Common myeloid progenitor, CD34-positive (primary cell): ENCODE measurements at regions not wholly inside any gene's neighbourhood (a gene's known extent, or its start where the extent isn't known, plus 50 kb on each side); places are given as distances from the start of the nearest gene placed in this dataset.

Source experiments
- CTCF ChIA-PET: fragments of 350-600 bp; sonication (Branson Sonifier 250); formaldehyde crosslinking; loops from one replicate; lab custom pipeline; 2021; ENCODE audit warnings: antibody characterized with exemption; lab: Charles Lee
- POLR2A ChIA-PET: fragments of 350-600 bp; sonication (Branson Sonifier 250); formaldehyde crosslinking; loops from one replicate; lab custom pipeline; 2021; ENCODE audit warnings: antibody characterized with exemption; lab: Charles Lee
- DNase-seq, 3 donors: peaks; one replicate each; pipeline versions ENCODE4 v3.0.0 to v3.0.0-alpha.2; 2013
- H3K27ac ChIP-seq, 2 experiments: 1 replicate in 1 of 2; 2 replicates in 1 of 2; pipeline ENCODE4 v1.7.0; 2013; ENCODE audit warnings: inconsistent platforms in 2 of 2, low read length in 2 of 2, mild to moderate bottlenecking in 2 of 2, low read depth in 1 of 2, moderate library complexity in 1 of 2; ENCODE audit not compliant: severe bottlenecking in 2 of 2, insufficient read depth in 1 of 2, poor library complexity in 1 of 2
- H3K27me3 ChIP-seq, 5 experiments: replicated peaks in 2 of 5; 1 replicate in 3 of 5; 2 replicates in 2 of 5; pipeline versions ENCODE4 v1.6.1 to v1.7.0; 2013; ENCODE audit warnings: low read length in 4 of 5, mild to moderate bottlenecking in 2 of 5, moderate library complexity in 2 of 5, inconsistent platforms in 1 of 5; ENCODE audit not compliant: insufficient read depth in 5 of 5, control insufficient read depth in 4 of 5
- H3K36me3 ChIP-seq, 4 experiments: 1 replicate in 2 of 4; 2 replicates in 2 of 4; pipeline versions ENCODE4 v1.6.1 to v1.7.0; 2013; ENCODE audit warnings: low read length in 3 of 4, control low read depth in 1 of 4, mild to moderate bottlenecking in 1 of 4; ENCODE audit not compliant: control insufficient read depth in 4 of 4, insufficient read depth in 4 of 4
- H3K4me1 ChIP-seq, 4 experiments: 1 replicate in 3 of 4; 2 replicates in 1 of 4; pipeline versions ENCODE4 v1.6.1 to v1.7.1; 2013; ENCODE audit warnings: low read length in 3 of 4, mild to moderate bottlenecking in 3 of 4, control low read depth in 1 of 4, inconsistent platforms in 1 of 4, moderate library complexity in 1 of 4; ENCODE audit not compliant: control insufficient read depth in 4 of 4, insufficient read depth in 4 of 4; ENCODE audit errors: control extremely low read depth in 1 of 4
- H3K4me3 ChIP-seq, 7 experiments: 1 replicate in 4 of 7; 2 replicates in 3 of 7; pipeline versions ENCODE4 v1.5.1 to v1.7.0; 2013; ENCODE audit warnings: mild to moderate bottlenecking in 7 of 7, low read length in 6 of 7, moderate library complexity in 6 of 7, inconsistent platforms in 2 of 7, low read depth in 2 of 7, control low read depth in 1 of 7; ENCODE audit not compliant: insufficient read depth in 4 of 7, control insufficient read depth in 1 of 7; ENCODE audit errors: extremely low read depth in 1 of 7
- H3K9me3 ChIP-seq, 5 experiments: 1 replicate in 4 of 5; 2 replicates in 1 of 5; pipeline versions ENCODE4 v1.6.1 to v1.7.1; 2013; ENCODE audit warnings: low read length in 4 of 5, mild to moderate bottlenecking in 2 of 5, inconsistent platforms in 1 of 5, low read depth in 1 of 5, moderate library complexity in 1 of 5; ENCODE audit not compliant: control insufficient read depth in 4 of 5, insufficient read depth in 2 of 5; ENCODE audit errors: control extremely low read depth in 1 of 5
- WGBS: methylation state at CpG from one replicate; pipeline ENCODE4 v1.1.5; 2013; ENCODE audit not compliant: insufficient coverage; 5-methylcytosine and 5-hydroxymethylcytosine counted together

GRCh38 chr15:69658411-69658945, 205.9 kb downstream of the RPLP1 start:
- peaks cover 0 to 5% (median 0%) of the 10 kb centered on the region in 5 experiments for H3K9me3 ChIP-seq
- ChIA-PET POLR2A (no interaction called here), CTCF (interaction anchor here (1.3 to 1.9 kb wide), 2 partner anchors 10 to 83 kb away, joined by 4 read pairs; no protein-coding TSS in a partner anchor)
- no peak for DNase-seq
- WGBS = 97% methylated on average over 4 of the region's 8 CpGs
- peaks cover 0 to 6% (median 2%) of the 10 kb centered on the region in 4 experiments for H3K4me1 ChIP-seq
- H3K4me3 ChIP-seq = no peak overlapping the region
- no peaks in the 10 kb centered on the region for H3K27me3 ChIP-seq
- H3K36me3 ChIP-seq = no peaks in the 10 kb centered on the region
- H3K27ac ChIP-seq = no peak overlapping the region

- POLR2A ChIA-PET = no interaction called here
- CTCF ChIA-PET = interaction anchor here (0.6 to 1.9 kb wide), 2 partner anchors 9 to 859 kb away, joined by 3 to 4 read pairs; no protein-coding TSS in a partner anchor
Measured at GRCh38 chr15:69659454-69660050, 206.9 kb downstream of the RPLP1 start.

GRCh38 chr15:69660114-69660513, 207.5 kb downstream of the RPLP1 start:
- no peak for DNase-seq
- 100% methylated on average over 2 of the region's 2 CpGs for WGBS
- Histone ChIP-seq H3K4me1 (peaks cover 0 to 10% (median 2%) of the 10 kb centered on the region in 4 experiments), H3K4me3 (no peak overlapping the region), H3K27ac (no peak overlapping the region), H3K27me3 (no peaks in the 10 kb centered on the region), H3K36me3 (no peaks in the 10 kb centered on the region), H3K9me3 (no peaks in the 10 kb centered on the region)
- CTCF ChIA-PET = interaction anchor here (0.6 to 1.1 kb wide), 2 partner anchors 69 to 860 kb away, joined by 3 read pairs; no protein-coding TSS in a partner anchor
- POLR2A ChIA-PET = no interaction called here

More at GRCh38 chr15:69659454-69660050, 206.9 kb downstream of the RPLP1 start:
- 92% methylated on average over 3 of the region's 5 CpGs for WGBS
- no peak for DNase-seq
- Histone ChIP-seq H3K9me3 (no peaks in the 10 kb centered on the region), H3K27me3 (no peaks in the 10 kb centered on the region), H3K4me1 (peaks cover 0 to 6% (median 2%) of the 10 kb centered on the region in 4 experiments), H3K27ac (no peak overlapping the region), H3K36me3 (no peaks in the 10 kb centered on the region), H3K4me3 (no peak overlapping the region)

- CTCF ChIA-PET = interaction anchor here (1.1 kb wide), 1 partner anchor 68 kb away, joined by 3 read pairs; no protein-coding TSS in a partner anchor
- Histone ChIP-seq H3K4me1 (peaks cover 0 to 17% (median 7%) of the 10 kb centered on the region in 4 experiments), H3K4me3 (no peak overlapping the region), H3K27ac (no peak overlapping the region), H3K36me3 (no peaks in the 10 kb centered on the region), H3K27me3 (no peaks in the 10 kb centered on the region), H3K9me3 (no peaks in the 10 kb centered on the region)
- POLR2A ChIA-PET = no interaction called here
- 72% methylated on average over 7 of the region's 7 CpGs for WGBS
- DNase-seq = peak in 2 of 3 donors; percentile 31 to 32
Measured at GRCh38 chr15:69660658-69661405, 208.2 kb downstream of the RPLP1 start.

- 98% methylated on average over 6 of the region's 6 CpGs for WGBS
- ChIA-PET CTCF (interaction anchor here (1.1 kb wide), 1 partner anchor 67 kb away, joined by 3 read pairs; no protein-coding TSS in a partner anchor), POLR2A (no interaction called here)
- Histone ChIP-seq H3K4me1 (peaks cover under 1 to 23% (median 13%) of the 10 kb centered on the region in 4 experiments), H3K9me3 (no peaks in the 10 kb centered on the region), H3K27me3 (no peaks in the 10 kb centered on the region), H3K36me3 (no peaks in the 10 kb centered on the region), H3K27ac (no peak overlapping the region), H3K4me3 (no peak overlapping the region)
- DNase-seq = no peak
Measured at GRCh38 chr15:69661446-69661845, 208.8 kb downstream of the RPLP1 start.

- Histone ChIP-seq H3K4me1 (peaks cover 4 to 29% (median 19%) of the 10 kb centered on the region in 4 experiments), H3K36me3 (no peaks in the 10 kb centered on the region), H3K27ac (no peak overlapping the region), H3K27me3 (no peaks in the 10 kb centered on the region), H3K9me3 (no peaks in the 10 kb centered on the region), H3K4me3 (no peak overlapping the region)
- DNase-seq = no peak
- 86% methylated on average over 9 of the region's 9 CpGs for WGBS
- ChIA-PET POLR2A (no interaction called here), CTCF (no interaction called here)
Measured at GRCh38 chr15:69661871-69662644, 209.4 kb downstream of the RPLP1 start.
